Right renal cortex interstitium (tissue), 3 donors: ENCODE measurements at regions not wholly inside any gene's neighbourhood (a gene's known extent, or its start where the extent isn't known, plus 50 kb on each side); places are given as distances from the start of the nearest gene placed in this dataset.

Source experiments
- DNase-seq, 3 donors: peaks; one replicate each; pipeline ENCODE4 v3.0.0-alpha.2; 2013; ENCODE audit warnings: low read depth in 3 of 3, low spot score in 2 of 3

GRCh38 chr2:234546770-234547169, 49.9 kb upstream of the ARL4C start:
- no peak for DNase-seq
